HepG2 (cell line): ENCODE measurements at regions not wholly inside any gene's neighbourhood (a gene's known extent, or its start where the extent isn't known, plus 50 kb on each side); places are given as distances from the start of the nearest gene placed in this dataset.
"Not testable (repeated sequence)": the region's sequence is repeated elsewhere in the genome, so short reads cannot be mapped to it uniquely, and the experiment has no call there.

Experiments
- DPF2 ChIP-seq: sonication (generic); formaldehyde crosslinking; IDR thresholded peaks from 2 replicates; pipeline ENCODE4 v1.4.0; 2020; ENCODE audit warnings: mild to moderate bottlenecking, low read depth, missing genetic modification reagents, borderline replicate concordance
- SRSF1 ChIP-seq: fragments of 200-400 bp; formaldehyde crosslinking; optimal IDR thresholded peaks from 2 replicates; pipeline ENCODE3; 2017; ENCODE audit warnings: mild to moderate bottlenecking, low read depth, low read length, moderate library complexity
- ZC3H13 ChIP-seq: sonication (generic); formaldehyde crosslinking; IDR thresholded peaks from 2 replicates; pipeline ENCODE4 v1.8.1; 2023; ENCODE audit warnings: mild to moderate bottlenecking, missing genetic modification reagents, moderate library complexity
- ZNF446 ChIP-seq: sonication (generic); formaldehyde crosslinking; IDR thresholded peaks from 2 replicates; pipeline ENCODE4 v1.5.0; 2020; ENCODE audit warnings: mild to moderate bottlenecking, missing genetic modification reagents

DNA sequence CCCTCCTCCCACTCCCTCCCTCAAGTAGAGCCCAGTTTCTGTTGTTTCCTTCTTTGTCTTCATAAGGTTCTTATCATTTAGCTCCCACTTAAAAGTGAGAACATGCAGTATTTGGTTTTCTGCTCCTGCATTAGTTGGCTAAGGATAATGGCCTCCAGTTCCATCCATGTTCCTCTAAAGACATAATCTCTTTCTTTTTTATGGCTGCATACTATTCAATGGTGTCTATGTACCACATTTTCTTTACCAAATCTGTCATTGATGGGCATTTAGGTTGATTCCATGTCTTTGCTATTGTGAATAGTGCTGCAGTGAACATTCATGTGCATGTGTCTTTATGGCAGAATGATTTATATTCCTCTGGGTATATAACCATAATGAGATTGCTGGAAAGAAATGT lies 158.6 kb downstream of the MEX3B start:
- TF ChIP-seq SRSF1; DPF2 (CRISPR knock-in tag); ZNF446; ZC3H13: not testable (repeated sequence)
